Retinal pigment epithelial cell (primary cell): ENCODE measurements at regions not wholly inside any gene's neighbourhood (a gene's known extent, or its start where the extent isn't known, plus 50 kb on each side); places are given as distances from the start of the nearest gene placed in this dataset.

Source experiments
- DNase-seq: peaks from one replicate; pipeline ENCODE4 v3.0.0-alpha.2; 2010; ENCODE audit warnings: low read depth
- H3K4me3 ChIP-seq: 2 replicates; pipeline ENCODE4 v1.5.1; 2011; ENCODE audit warnings: mild to moderate bottlenecking, low read length, control low read depth, moderate library complexity
- CTCF ChIP-seq: conservative IDR thresholded peaks from 2 replicates; pipeline ENCODE4 v1.5.1; 2011; ENCODE audit warnings: low read depth, low read length, control low read depth, inconsistent platforms

GRCh38 chr2:53463806-53464726 lies 303.5 kb upstream of the CHAC2 start:
- DNase-seq = no peak
- H3K4me3 ChIP-seq = no peak overlapping the region
- no peak for TF ChIP-seq CTCF

GRCh38 chr2:53460937-53461336 lies 306.7 kb upstream of the CHAC2 start:
- TF ChIP-seq CTCF = no peak

GRCh38 chr2:53460347-53460746 lies 307.3 kb upstream of the CHAC2 start:
- TF ChIP-seq CTCF = peak; percentile 37
- DNase-seq = peak; percentile 25
- no peak overlapping the region for H3K4me3 ChIP-seq

More at GRCh38 chr2:53460937-53461336, 306.7 kb upstream of the CHAC2 start:
- no peak for DNase-seq
- H3K4me3 ChIP-seq = no peak overlapping the region

- no peak for DNase-seq
- H3K4me3 ChIP-seq = no peak overlapping the region
- TF ChIP-seq CTCF = no peak
These were observed 312.5 kb upstream of the CHAC2 start for GRCh38 chr2:53455094-53455493.

GRCh38 chr2:53452957-53453748 lies 314.5 kb upstream of the CHAC2 start:
- no peak for TF ChIP-seq CTCF
- no peak for DNase-seq
- no peak overlapping the region for H3K4me3 ChIP-seq

GRCh38 chr2:53452400-53452799 lies 315.2 kb upstream of the CHAC2 start:
- TF ChIP-seq CTCF = no peak
- no peak for DNase-seq
- no peak overlapping the region for H3K4me3 ChIP-seq
